DOHH2 (cell line): ENCODE measurements at regions not wholly inside any gene's neighbourhood (a gene's known extent, or its start where the extent isn't known, plus 50 kb on each side); places are given as distances from the start of the nearest gene placed in this dataset.

ENCODE experiments used
- H3F3A ChIP-seq: fragments of 200-600 bp; sonication (generic), shearing (Covaris generic); 2 replicates; pipeline ENCODE4 v1.6.0; 2016; ENCODE audit warnings: antibody characterized with exemption, mild to moderate bottlenecking; ENCODE audit not compliant: control insufficient read depth, insufficient read depth
- H3K27ac ChIP-seq: fragments of 200-600 bp; sonication (generic); 2 replicates; pipeline ENCODE4 v1.5.1; 2014; ENCODE audit warnings: low read depth, mild to moderate bottlenecking, low read length, moderate library complexity
- H3K27me3 ChIP-seq: fragments of 200-600 bp; sonication (generic); 2 replicates; pipeline ENCODE4 v1.6.1; 2014; ENCODE audit warnings: mild to moderate bottlenecking, low read length, mixed read lengths; ENCODE audit not compliant: control insufficient read depth
- H3K36me3 ChIP-seq: fragments of 200-600 bp; sonication (generic); 2 replicates; pipeline ENCODE4 v1.6.1; 2014; ENCODE audit warnings: mild to moderate bottlenecking, low read length, moderate library complexity, mixed read lengths; ENCODE audit not compliant: control insufficient read depth
- H3K4me1 ChIP-seq: fragments of 200-600 bp; sonication (generic); 2 replicates; pipeline ENCODE4 v1.6.1; 2014; ENCODE audit warnings: mild to moderate bottlenecking, low read length, mixed read lengths; ENCODE audit not compliant: control insufficient read depth
- H3K4me2 ChIP-seq: fragments of 200-600 bp; sonication (generic); 2 replicates; pipeline ENCODE4 v1.6.0; 2014; ENCODE audit warnings: mild to moderate bottlenecking, low read length, moderate library complexity
- H3K4me3 ChIP-seq: fragments of 200-600 bp; sonication (generic); 2 replicates; pipeline ENCODE4 v1.5.1; 2014; ENCODE audit warnings: mild to moderate bottlenecking, low read length, mixed read lengths
- H3K79me2 ChIP-seq: fragments of 200-600 bp; sonication (generic); 2 replicates; pipeline ENCODE4 v1.6.1; 2014; ENCODE audit warnings: mild to moderate bottlenecking, low read length, mixed read lengths; ENCODE audit not compliant: control insufficient read depth
- H3K9me2 ChIP-seq: fragments of 200-600 bp; sonication (generic); replicated peaks from 2 replicates; pipeline ENCODE4 v1.6.1; 2014; ENCODE audit warnings: mild to moderate bottlenecking, low read length, mixed read lengths; ENCODE audit not compliant: control insufficient read depth
- H3K9me3 ChIP-seq: fragments of 200-600 bp; sonication (generic); 2 replicates; pipeline ENCODE4 v1.6.1; 2014; ENCODE audit warnings: antibody characterized with exemption, low read length, mixed read lengths; ENCODE audit not compliant: control insufficient read depth, insufficient read depth
- H4K20me1 ChIP-seq: fragments of 200-600 bp; sonication (generic); 2 replicates; pipeline ENCODE4 v1.6.0; 2014; ENCODE audit warnings: low read depth, mild to moderate bottlenecking, antibody characterized with exemption, low read length, moderate library complexity; ENCODE audit not compliant: control insufficient read depth, insufficient read depth
- CTCF ChIP-seq: fragments of 200-600 bp; sonication (generic); IDR thresholded peaks from one replicate; pipeline ENCODE4 v1.5.1; 2014; ENCODE audit warnings: antibody characterized with exemption, mild to moderate bottlenecking, low read depth, low read length; ENCODE audit not compliant: poor library complexity, severe bottlenecking
- EZH2phosphoT487 ChIP-seq: fragments of 200-600 bp; sonication (generic); IDR thresholded peaks from 2 replicates; pipeline ENCODE4 v1.6.1; 2017; ENCODE audit warnings: borderline replicate concordance, mild to moderate bottlenecking, antibody characterized with exemption, low read length, moderate library complexity, mixed read lengths

- H3K4me3 ChIP-seq = no peak overlapping the region
- no peaks in the 10 kb centered on the region for H3F3A ChIP-seq
- H3K27ac ChIP-seq = no peak overlapping the region
- no peaks in the 10 kb centered on the region for H3K79me2 ChIP-seq
- H3K4me1 ChIP-seq = no peaks in the 10 kb centered on the region
- no peak overlapping the region for H3K4me2 ChIP-seq
- no peaks in the 10 kb centered on the region for H3K36me3 ChIP-seq
- H3K9me2 ChIP-seq = no peaks in the 10 kb centered on the region
- TF ChIP-seq CTCF = no peak
- TF ChIP-seq EZH2phosphoT487 = no peak
- H3K27me3 ChIP-seq = no peaks in the 10 kb centered on the region
- no peaks in the 10 kb centered on the region for H3K9me3 ChIP-seq
- no peaks in the 10 kb centered on the region for H4K20me1 ChIP-seq
These were observed 197.6 kb downstream of the ENGASE start for GRCh38 chr17:79272220-79272619.

- no peaks in the 10 kb centered on the region for H3K9me2 ChIP-seq
- H3K79me2 ChIP-seq = no peaks in the 10 kb centered on the region
- H3K4me1 ChIP-seq = no peaks in the 10 kb centered on the region
- H3F3A ChIP-seq = no peaks in the 10 kb centered on the region
- TF ChIP-seq CTCF = no peak
- no peak for TF ChIP-seq EZH2phosphoT487
- no peaks in the 10 kb centered on the region for H3K9me3 ChIP-seq
- H3K27ac ChIP-seq = no peak overlapping the region
- H3K36me3 ChIP-seq = no peaks in the 10 kb centered on the region
- no peaks in the 10 kb centered on the region for H3K27me3 ChIP-seq
- no peak overlapping the region for H3K4me2 ChIP-seq
- H4K20me1 ChIP-seq = no peaks in the 10 kb centered on the region
- no peak overlapping the region for H3K4me3 ChIP-seq
These were observed 195.0 kb downstream of the ENGASE start for GRCh38 chr17:79269620-79270019.

- Histone ChIP-seq H3K27ac (no peak overlapping the region), H4K20me1 (no peaks in the 10 kb centered on the region), H3F3A (no peaks in the 10 kb centered on the region), H3K27me3 (no peaks in the 10 kb centered on the region), H3K4me2 (no peak overlapping the region), H3K4me3 (no peak overlapping the region), H3K9me2 (no peaks in the 10 kb centered on the region), H3K4me1 (no peaks in the 10 kb centered on the region), H3K79me2 (no peaks in the 10 kb centered on the region), H3K9me3 (no peaks in the 10 kb centered on the region), H3K36me3 (no peaks in the 10 kb centered on the region)
- TF ChIP-seq EZH2phosphoT487 (no peak), CTCF (no peak)
These were observed 188.6 kb downstream of the ENGASE start for GRCh38 chr17:79263191-79263590.

- Histone ChIP-seq H4K20me1 (no peaks in the 10 kb centered on the region), H3F3A (no peaks in the 10 kb centered on the region), H3K9me3 (no peaks in the 10 kb centered on the region), H3K36me3 (no peaks in the 10 kb centered on the region), H3K4me1 (no peaks in the 10 kb centered on the region), H3K79me2 (no peaks in the 10 kb centered on the region), H3K9me2 (no peaks in the 10 kb centered on the region), H3K27ac (no peak overlapping the region), H3K4me3 (no peak overlapping the region), H3K27me3 (no peaks in the 10 kb centered on the region), H3K4me2 (no peak overlapping the region)
- TF ChIP-seq CTCF = no peak
- no peak for TF ChIP-seq EZH2phosphoT487
These were observed 188.0 kb downstream of the ENGASE start for GRCh38 chr17:79262624-79263023.
